Spleen (tissue), 11 donors: ENCODE measurements at regions not wholly inside any gene's neighbourhood (a gene's known extent, or its start where the extent isn't known, plus 50 kb on each side); places are given as distances from the start of the nearest gene placed in this dataset.

ENCODE experiments used
- DNase-seq: peaks from one replicate; pipeline ENCODE4 v3.0.0-alpha.2; 2020
- H3K27ac ChIP-seq, 8 donors: fragments of 200-600 bp; sonication (generic) in 7 of 8; 1 replicate in 4 of 8; 2 replicates in 4 of 8; pipeline versions ENCODE4 v1.5.0 to v1.8.0; 2016 to 2021; ENCODE audit warnings: inconsistent platforms in 4 of 8, mild to moderate bottlenecking in 4 of 8, moderate library complexity in 1 of 8
- H3K27me3 ChIP-seq, 7 donors: fragments of 200-600 bp; sonication (generic) in 6 of 7; replicated peaks in 1 of 7; 1 replicate in 4 of 7; 2 replicates in 3 of 7; pipeline versions ENCODE4 v1.5.0 to v1.8.0; 2016 to 2021; ENCODE audit warnings: inconsistent platforms in 3 of 7, mild to moderate bottlenecking in 1 of 7
- H3K36me3 ChIP-seq, 6 donors: fragments of 200-600 bp; sonication (generic) in 5 of 6; 1 replicate in 4 of 6; 2 replicates in 2 of 6; pipeline versions ENCODE4 v1.5.0 to v1.8.0; 2016 to 2021; ENCODE audit warnings: inconsistent platforms in 2 of 6
- H3K4me1 ChIP-seq, 6 donors: fragments of 200-600 bp; sonication (generic) in 5 of 6; 1 replicate in 3 of 6; 2 replicates in 3 of 6; pipeline versions ENCODE4 v1.5.0 to v1.8.0; 2016 to 2021; ENCODE audit warnings: inconsistent platforms in 3 of 6
- H3K4me3 ChIP-seq, 8 donors: fragments of 200-600 bp; sonication (generic) in 7 of 8; 1 replicate in 4 of 8; 2 replicates in 4 of 8; pipeline versions ENCODE4 v1.5.0 to v1.8.0; 2016 to 2021; ENCODE audit warnings: inconsistent platforms in 4 of 8, mild to moderate bottlenecking in 4 of 8, moderate library complexity in 2 of 8
- H3K9me3 ChIP-seq, 8 donors: fragments of 200-600 bp; sonication (generic) in 7 of 8; 1 replicate in 4 of 8; 2 replicates in 4 of 8; pipeline versions ENCODE4 v1.5.0 to v1.8.0; 2016 to 2021; ENCODE audit warnings: inconsistent platforms in 4 of 8
- CTCF ChIP-seq, 11 experiments: fragments of 200-600 bp in 7 of 11; fragments of 450-650 bp in 4 of 11; sonication (generic) in 4 of 11; IDR thresholded peaks in 8 of 11; conservative IDR thresholded peaks in 3 of 11; 1 replicate in 7 of 11; 2 replicates in 4 of 11; pipeline versions ENCODE4 v1.4.0 to v1.8.0; 2016 to 2021; ENCODE audit warnings: antibody characterized with exemption in 11 of 11, inconsistent platforms in 4 of 11, mild to moderate bottlenecking in 1 of 11
- POLR2A ChIP-seq, 3 donors: fragments of 450-650 bp; IDR thresholded peaks; one replicate each; pipeline ENCODE4 v1.5.1; 2017; ENCODE audit warnings: antibody characterized with exemption in 3 of 3, mild to moderate bottlenecking in 1 of 3
- POLR2AphosphoS5 ChIP-seq, 3 donors: sonication (generic); formaldehyde crosslinking; IDR thresholded peaks; one replicate each; pipeline ENCODE4 v1.5.1; 2017; ENCODE audit warnings: antibody characterized with exemption in 3 of 3
- WGBS, 5 donors: extraction: QIAGEN DNeasy Blood & Tissue Kit in 3 of 5; methylation state at CpG; one replicate each; pipeline versions ENCODE4 v1.1.5 to v1.1.7; 2013 to 2018; 5-methylcytosine and 5-hydroxymethylcytosine counted together
- intact Hi-C: fragments of 100-400 bp; cut with DNase I; formaldehyde crosslinking; loops from one replicate; pipeline ENCODE4 v1.15.0; 2023; ENCODE audit warnings: low total_unique reads
- donor health status: healthy with polysubstance abuse.
- donor health status: DM: no; HTN: no; CAD: no; lungs with moderate emphysema.
- donor health status: DM: no; HTN: no; CAD: no.
- donor health status: Bipolar disorder and iron deficiency.
- donor health status: healthy.
- donor health status: DM: no; HTN: no; CAD: no.
- donor health status: DM: yes; HTN: yes; CAD: no.

GRCh38 chr2:12804091-12804856 is 87.5 kb downstream of the TRIB2 start:
- Histone ChIP-seq H3K27me3 (no peaks in the 10 kb centered on the region), H3K36me3 (no peaks in the 10 kb centered on the region), H3K4me1 (peaks cover 0 to 8% (median 0%) of the 10 kb centered on the region in 6 donors), H3K9me3 (peaks cover 6 to 32% (median 27%) of the 10 kb centered on the region in 8 donors), H3K27ac (no peak overlapping the region), H3K4me3 (no peak overlapping the region)
- no peak for DNase-seq
- 30 to 62% (median 43%) methylated on average over 2 of the region's 2 CpGs for WGBS, 5 donors
- no peak for TF ChIP-seq POLR2AphosphoS5 (IDR thresholded peaks at IDR 0.05)
- no peak for TF ChIP-seq POLR2A (IDR thresholded peaks at IDR 0.05)
- TF ChIP-seq CTCF (IDR thresholded peaks at IDR 0.05 in 8 of 11, conservative IDR thresholded peaks at IDR 0.05 in 3 of 11): no peak
- intact Hi-C loops: no loop called here

GRCh38 chr2:12805033-12805432 is 88.3 kb downstream of the TRIB2 start:
- no peak for TF ChIP-seq CTCF (IDR thresholded peaks at IDR 0.05 in 8 of 11, conservative IDR thresholded peaks at IDR 0.05 in 3 of 11)
- TF ChIP-seq POLR2A (IDR thresholded peaks at IDR 0.05): no peak
- TF ChIP-seq POLR2AphosphoS5 (IDR thresholded peaks at IDR 0.05): no peak
- peaks cover 0 to 8% (median 0%) of the 10 kb centered on the region in 6 donors for H3K4me1 ChIP-seq

GRCh38 chr2:12806549-12807242 is 90.0 kb downstream of the TRIB2 start:
- intact Hi-C loops: no loop called here
- no peaks in the 10 kb centered on the region for H3K27me3 ChIP-seq
- no peak for DNase-seq
- H3K9me3 ChIP-seq: peaks cover 3 to 14% (median 11%) of the 10 kb centered on the region in 8 donors
- WGBS, 5 donors: 45 to 58% (median 52%) methylated on average over 5 of the region's 5 CpGs
- TF ChIP-seq POLR2AphosphoS5 (IDR thresholded peaks at IDR 0.05) (peak in 1 of 3 donors; percentile 61), CTCF (IDR thresholded peaks at IDR 0.05 in 8 of 11, conservative IDR thresholded peaks at IDR 0.05 in 3 of 11) (no peak), POLR2A (IDR thresholded peaks at IDR 0.05) (no peak)
- peak overlapping the region; percentile 11 to 78 (median 59) for H3K27ac ChIP-seq
- peaks cover 0 to 8% (median 0%) of the 10 kb centered on the region in 6 donors for H3K4me1 ChIP-seq
- H3K36me3 ChIP-seq: no peaks in the 10 kb centered on the region
- no peak overlapping the region for H3K4me3 ChIP-seq

More at GRCh38 chr2:12805033-12805432, 88.3 kb downstream of the TRIB2 start:
- no peak overlapping the region for H3K27ac ChIP-seq
- H3K36me3 ChIP-seq: no peaks in the 10 kb centered on the region
- no peak for DNase-seq
- no peaks in the 10 kb centered on the region for H3K27me3 ChIP-seq
- peaks cover 6 to 31% (median 27%) of the 10 kb centered on the region in 8 donors for H3K9me3 ChIP-seq
- intact Hi-C loops: no loop called here
- no peak overlapping the region for H3K4me3 ChIP-seq
